HepG2 (cell line): ENCODE measurements at regions not wholly inside any gene's neighbourhood (a gene's known extent, or its start where the extent isn't known, plus 50 kb on each side); places are given as distances from the start of the nearest gene placed in this dataset.

Experiments used
- ATAC-seq: fragments of 200-7000 bp; cut with Tn5 transposase; 3 replicates; pipeline ENCODE4 v1.9.1; 2020; ENCODE audit warnings: mild to moderate bottlenecking, moderate library complexity
- BruUV-seq: library from RNA; stranded (reverse); fragments of 400-500 nt; replicated peaks from 2 replicates; lab custom pipeline; 2021; lab: Mats Ljungman, UMichigan
- CTCF ChIA-PET: fragments of 300-600 bp; formaldehyde crosslinking; extraction: SDS; loops from one replicate; lab custom pipeline; 2021; ENCODE audit warnings: low total read pairs, inconsistent platforms, low intra/inter-chr PET ratio; lab: Yijun Ruan, JAX
- POLR2A ChIA-PET: fragments of 350-600 bp; sonication (Branson Sonifier 250); formaldehyde crosslinking; loops from one replicate; lab custom pipeline; 2020; ENCODE audit warnings: antibody characterized with exemption, inconsistent platforms; lab: Yijun Ruan, JAX
- DNase-seq: peaks from one replicate; pipeline ENCODE4 v3.0.0-alpha.2; 2015; ENCODE audit warnings: low spot score
- FAIRE-seq: peaks from 3 replicates; lab custom pipeline; 2011; peaks lifted over from hg19 to GRCh38; lab: Jason Lieb, UNC
- H2AFZ ChIP-seq: one replicate; pipeline ENCODE4 v1.6.1; 2011; ENCODE audit warnings: low read length, inconsistent platforms
- H3K27ac ChIP-seq: fragments of 300-600 bp; 3 replicates; pipeline ENCODE4 v1.8.0; 2011; ENCODE audit warnings: mixed run types, mild to moderate bottlenecking, mixed read lengths, low read length, inconsistent platforms; ENCODE audit not compliant: insufficient read depth; ENCODE audit errors: extremely low read length
- H3K27me3 ChIP-seq, 2 experiments: fragments of 200-600 bp in 1 of 2; 2 replicates in 1 of 2; 3 replicates in 1 of 2; pipeline versions ENCODE4 v1.6.0 to v1.8.0; 2011; ENCODE audit warnings: low read length in 2 of 2, mild to moderate bottlenecking in 2 of 2, moderate library complexity in 2 of 2, inconsistent platforms in 1 of 2; ENCODE audit not compliant: insufficient read depth in 2 of 2, control insufficient read depth in 1 of 2
- H3K36me3 ChIP-seq, 2 experiments: fragments of 200-600 bp in 1 of 2; replicated peaks in 1 of 2; 2 replicates in 1 of 2; 3 replicates in 1 of 2; pipeline versions ENCODE4 v1.5.1 to v1.8.0; 2011; ENCODE audit warnings: low read length in 2 of 2, inconsistent platforms in 1 of 2; ENCODE audit not compliant: insufficient read depth in 2 of 2, control insufficient read depth in 1 of 2
- H3K4me1 ChIP-seq: 2 replicates; pipeline ENCODE4 v1.5.1; 2012; ENCODE audit warnings: low read length, inconsistent platforms; ENCODE audit not compliant: insufficient read depth
- H3K4me2 ChIP-seq: 2 replicates; pipeline ENCODE4 v1.6.0; 2011; ENCODE audit warnings: low read depth, low read length, inconsistent platforms
- H3K4me3 ChIP-seq, 3 experiments: fragments of 200-600 bp in 1 of 3; sonication (generic), shearing (Covaris generic) in 1 of 3; replicated peaks in 1 of 3; 2 replicates each; pipeline ENCODE4 v1.5.1; 2011 to 2016; ENCODE audit warnings: low read length in 3 of 3, inconsistent platforms in 2 of 3, low read depth in 2 of 3, mild to moderate bottlenecking in 2 of 3, control low read depth in 1 of 3, mixed read lengths in 1 of 3; ENCODE audit not compliant: insufficient read depth in 1 of 3
- H3K79me2 ChIP-seq: one replicate; pipeline ENCODE4 v1.6.1; 2011; ENCODE audit warnings: low read length, inconsistent platforms; ENCODE audit not compliant: insufficient read depth
- H3K9ac ChIP-seq: 2 replicates; pipeline ENCODE4 v1.6.0; 2011; ENCODE audit warnings: mild to moderate bottlenecking, low read depth, low read length, inconsistent platforms; ENCODE audit not compliant: insufficient read depth
- H3K9me3 ChIP-seq: 2 replicates; pipeline ENCODE4 v1.5.1; 2012; ENCODE audit warnings: mild to moderate bottlenecking, low read length
- H4K20me1 ChIP-seq: 2 replicates; pipeline ENCODE4 v1.6.0; 2011; ENCODE audit warnings: inconsistent platforms, mild to moderate bottlenecking, low read length, moderate library complexity; ENCODE audit not compliant: insufficient read depth
- ARID5B ChIP-seq: IDR thresholded peaks from 2 replicates; pipeline ENCODE4 v1.4.0; 2020; ENCODE audit warnings: mild to moderate bottlenecking, missing genetic modification reagents
- FOSL2 ChIP-seq: sonication (generic); formaldehyde crosslinking; IDR thresholded peaks from 2 replicates; pipeline ENCODE4 v1.4.0; 2020; ENCODE audit warnings: missing genetic modification reagents
- MIER3 ChIP-seq: IDR thresholded peaks from 2 replicates; pipeline ENCODE4 v1.6.1; 2016; ENCODE audit warnings: missing compliant biosample characterization, borderline replicate concordance
- PAXIP1 ChIP-seq: sonication (generic); formaldehyde crosslinking; conservative IDR thresholded peaks from 2 replicates; pipeline ENCODE4 v1.4.0; 2020; ENCODE audit warnings: mild to moderate bottlenecking, missing genetic modification reagents, moderate library complexity
- RBM39 ChIP-seq: fragments of 200-400 bp; formaldehyde crosslinking; IDR thresholded peaks from one replicate; pipeline ENCODE4 v1.6.1; 2018; ENCODE audit warnings: antibody characterized with exemption, mild to moderate bottlenecking, low read depth, low read length; ENCODE audit not compliant: poor library complexity, severe bottlenecking
- RORA ChIP-seq: sonication (generic); formaldehyde crosslinking; IDR thresholded peaks from 2 replicates; pipeline ENCODE4 v1.5.0; 2020; ENCODE audit warnings: mild to moderate bottlenecking, missing genetic modification reagents, moderate library complexity
- ZFP90 ChIP-seq: sonication (generic); formaldehyde crosslinking; IDR thresholded peaks from 2 replicates; pipeline ENCODE4 v1.8.0; 2022; ENCODE audit warnings: missing genetic modification reagents, mild to moderate bottlenecking, inconsistent platforms, borderline replicate concordance
- ZNF263 ChIP-seq: sonication (generic); formaldehyde crosslinking; IDR thresholded peaks from 2 replicates; pipeline ENCODE4 v1.4.0; 2020; ENCODE audit warnings: missing genetic modification reagents
- ZNF292 ChIP-seq: sonication (generic); formaldehyde crosslinking; IDR thresholded peaks from 2 replicates; pipeline ENCODE4 v1.8.1; 2022; ENCODE audit warnings: mild to moderate bottlenecking, low read depth, missing genetic modification reagents, borderline replicate concordance
- ZNF382 ChIP-seq: sonication (generic); formaldehyde crosslinking; IDR thresholded peaks from 2 replicates; pipeline ENCODE4 v1.5.0; 2020; ENCODE audit warnings: missing genetic modification reagents, mild to moderate bottlenecking, borderline replicate concordance
- ZNF484 ChIP-seq: sonication (generic); formaldehyde crosslinking; IDR thresholded peaks from 2 replicates; pipeline ENCODE4 v1.5.1; 2020; ENCODE audit warnings: mild to moderate bottlenecking, low read depth, missing genetic modification reagents, borderline replicate concordance
- WGBS: methylation state at CpG from one replicate; pipeline ENCODE4 v1.1.6; 2017; ENCODE audit warnings: low lambda C conversion rate; 5-methylcytosine and 5-hydroxymethylcytosine counted together
- in situ Hi-C: cut with HindIII; loops from 2 replicates; pipeline ENCODE4 v1.10.0; 2017; ENCODE audit warnings: low pct_unique_long_range_greater_than_20kb; ENCODE audit not compliant: extremely low pct_ligation_motif_present
- intact Hi-C: fragments of 100-400 bp; cut with micrococcal nuclease; formaldehyde crosslinking; loops from one replicate; pipeline ENCODE4 v1.10.0; 2022; ENCODE audit not compliant: unreplicated experiment

GRCh38 chr3:147701195-147701594, 292.0 kb downstream of the ZIC1 start:
- no peaks in the 10 kb centered on the region for H3K36me3 ChIP-seq
- no peak overlapping the region for H2AFZ ChIP-seq
- no peaks in the 10 kb centered on the region for H3K9me3 ChIP-seq
- in situ Hi-C loops: no loop called here
- intact Hi-C loops: no loop called here
- no peak for TF ChIP-seq RORA (CRISPR knock-in tag)
- TF ChIP-seq, all 625 proteins: peak for 0
- Histone ChIP-seq H3K4me2 (no peak overlapping the region), H4K20me1 (no peaks in the 10 kb centered on the region), H3K4me3 (no peak overlapping the region), H3K4me1 (no peaks in the 10 kb centered on the region), H3K27me3 (no peaks in the 10 kb centered on the region), H3K79me2 (no peaks in the 10 kb centered on the region), H3K27ac (no peak overlapping the region), H3K9ac (no peak overlapping the region)
- no peak for ATAC-seq
- DNase-seq: no peak
- ChIA-PET CTCF (no interaction called here), POLR2A (no interaction called here)
- 3% methylated on average over 2 of the region's 2 CpGs for WGBS
- no peak for FAIRE-seq
- BruUV-seq: no TSS peak

- Histone ChIP-seq H2AFZ (no peak overlapping the region), H3K9me3 (no peaks in the 10 kb centered on the region), H3K4me3 (no peak overlapping the region), H3K4me1 (no peaks in the 10 kb centered on the region), H3K27ac (no peak overlapping the region), H3K36me3 (no peaks in the 10 kb centered on the region), H3K9ac (no peak overlapping the region), H3K4me2 (no peak overlapping the region), H3K79me2 (no peaks in the 10 kb centered on the region), H3K27me3 (no peaks in the 10 kb centered on the region), H4K20me1 (no peaks in the 10 kb centered on the region)
- ATAC-seq (peak; percentile 81), DNase-seq (no peak), FAIRE-seq (no peak)
- intact Hi-C loops (no loop called here), in situ Hi-C loops (no loop called here)
- ChIA-PET CTCF (no interaction called here), POLR2A (no interaction called here)
- TF ChIP-seq ZNF484 (CRISPR knock-in tag) (no peak), ZNF263 (0 out of 2 replicates have a peak, but pooled peaks have one; percentile 28), ZFP90 (CRISPR knock-in tag) (no peak), ARID5B (0 out of 2 replicates have a peak, but pooled peaks have one; percentile 15), PAXIP1 (0 out of 2 replicates have a peak, but pooled peaks have one; percentile 31), RBM39 (no peak), MIER3 (CRISPR knock-in tag) (no peak), ZNF292 (CRISPR knock-in tag) (no peak), ZNF382 (no peak), FOSL2 (CRISPR knock-in tag) (0 out of 2 replicates have a peak, but pooled peaks have one; percentile 15)
- no TSS peak for BruUV-seq
Observed at GRCh38 chr3:147702509-147702908, 293.3 kb downstream of the ZIC1 start.
